ENCODE measurements at regions not wholly inside any gene's neighbourhood (a gene's known extent, or its start where the extent isn't known, plus 50 kb on each side); places are given as distances from the start of the nearest gene placed in this dataset.

DNA sequence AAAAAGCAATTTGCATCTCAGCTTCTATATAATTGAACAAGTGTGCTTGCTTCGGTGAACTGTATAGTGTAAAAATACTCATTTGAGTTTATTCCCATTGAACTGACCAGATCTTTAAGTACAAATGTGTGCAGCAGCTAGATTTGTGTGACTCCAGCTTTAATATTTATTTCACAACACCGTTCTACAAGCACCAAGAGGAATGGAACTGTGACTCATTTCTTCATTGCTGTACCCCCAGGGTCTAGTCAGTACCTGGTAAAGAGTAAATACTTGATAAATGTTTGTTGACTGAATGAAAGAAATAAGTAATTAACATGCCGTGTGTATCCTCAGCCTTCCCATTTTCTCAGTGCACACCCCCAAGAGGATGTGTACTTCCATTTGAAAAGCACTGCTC is 464.8 kb downstream of the CBLN4 start:
- TF ChIP-seq, protein P1, sequence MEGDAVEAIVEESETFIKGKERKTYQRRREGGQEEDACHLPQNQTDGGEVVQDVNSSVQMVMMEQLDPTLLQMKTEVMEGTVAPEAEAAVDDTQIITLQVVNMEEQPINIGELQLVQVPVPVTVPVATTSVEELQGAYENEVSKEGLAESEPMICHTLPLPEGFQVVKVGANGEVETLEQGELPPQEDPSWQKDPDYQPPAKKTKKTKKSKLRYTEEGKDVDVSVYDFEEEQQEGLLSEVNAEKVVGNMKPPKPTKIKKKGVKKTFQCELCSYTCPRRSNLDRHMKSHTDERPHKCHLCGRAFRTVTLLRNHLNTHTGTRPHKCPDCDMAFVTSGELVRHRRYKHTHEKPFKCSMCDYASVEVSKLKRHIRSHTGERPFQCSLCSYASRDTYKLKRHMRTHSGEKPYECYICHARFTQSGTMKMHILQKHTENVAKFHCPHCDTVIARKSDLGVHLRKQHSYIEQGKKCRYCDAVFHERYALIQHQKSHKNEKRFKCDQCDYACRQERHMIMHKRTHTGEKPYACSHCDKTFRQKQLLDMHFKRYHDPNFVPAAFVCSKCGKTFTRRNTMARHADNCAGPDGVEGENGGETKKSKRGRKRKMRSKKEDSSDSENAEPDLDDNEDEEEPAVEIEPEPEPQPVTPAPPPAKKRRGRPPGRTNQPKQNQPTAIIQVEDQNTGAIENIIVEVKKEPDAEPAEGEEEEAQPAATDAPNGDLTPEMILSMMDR (IDR thresholded peaks at IDR 0.05; ENCODE audit: poor library complexity), result no peak
- no peak for TF ChIP-seq EZH2 (IDR thresholded peaks at IDR 0.05; ENCODE audit: borderline replicate concordance)
